ENCODE measurements at regions not wholly inside any gene's neighbourhood (a gene's known extent, or its start where the extent isn't known, plus 50 kb on each side); places are given as distances from the start of the nearest gene placed in this dataset.
"Not testable (repeated sequence)": the region's sequence is repeated elsewhere in the genome, so short reads cannot be mapped to it uniquely, and the experiment has no call there.

GRCh38 chr7:153081496-153081895 is 321.9 kb downstream of the ACTR3B start:
- no peak for DNase-seq (ENCODE audit: low read depth in 2 of 2)

DNA sequence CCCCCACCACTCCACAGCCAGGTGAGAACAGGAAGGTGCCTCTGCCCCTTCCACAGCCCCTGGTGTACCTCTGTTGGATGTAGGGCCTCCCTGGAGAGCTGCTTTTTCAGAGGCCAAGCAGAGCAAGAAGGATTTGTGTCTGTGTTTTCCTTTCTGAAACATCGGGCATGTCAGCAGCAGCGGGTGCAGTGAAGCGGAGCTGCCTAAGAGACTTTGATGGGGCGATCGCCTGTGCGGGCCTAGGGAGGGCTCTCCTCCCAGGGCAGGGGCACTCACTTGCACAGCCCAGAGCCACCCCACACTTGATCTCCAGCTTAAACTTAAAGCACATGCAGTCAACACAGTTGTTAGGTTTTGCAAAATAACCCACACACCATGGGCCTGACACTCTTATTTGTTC is 324.7 kb downstream of the ACTR3B start:
- DNase-seq (ENCODE audit: low read depth in 2 of 2) = no peak

- no peak for DNase-seq (ENCODE audit: low read depth in 2 of 2)
These were observed 327.9 kb downstream of the ACTR3B start for GRCh38 chr7:153087498-153087897.

GRCh38 chr7:153088601-153089000 is 329.0 kb downstream of the ACTR3B start:
- no peak for DNase-seq (ENCODE audit: low read depth in 2 of 2)

DNA sequence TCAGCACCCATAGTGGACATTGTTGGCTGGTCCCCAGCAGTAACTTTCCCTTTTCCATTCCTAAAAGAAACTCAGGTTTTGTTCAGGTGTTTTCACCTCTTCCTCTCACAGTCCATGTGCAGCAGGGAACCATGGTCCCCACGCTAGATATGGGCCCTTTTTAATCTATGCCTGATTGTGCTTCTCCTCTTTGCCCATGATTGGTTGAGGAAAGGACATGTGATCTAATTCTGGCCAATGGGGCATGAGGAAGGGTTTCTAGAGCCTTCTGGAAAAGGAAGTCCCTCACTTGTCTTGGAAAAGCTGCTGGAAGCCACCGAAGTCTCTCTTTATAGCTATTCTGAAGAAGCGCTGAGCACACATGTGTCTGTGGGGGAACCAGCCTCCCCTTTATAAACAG is 330.7 kb downstream of the ACTR3B start:
- DNase-seq (ENCODE audit: low read depth in 2 of 2) = no peak

DNA sequence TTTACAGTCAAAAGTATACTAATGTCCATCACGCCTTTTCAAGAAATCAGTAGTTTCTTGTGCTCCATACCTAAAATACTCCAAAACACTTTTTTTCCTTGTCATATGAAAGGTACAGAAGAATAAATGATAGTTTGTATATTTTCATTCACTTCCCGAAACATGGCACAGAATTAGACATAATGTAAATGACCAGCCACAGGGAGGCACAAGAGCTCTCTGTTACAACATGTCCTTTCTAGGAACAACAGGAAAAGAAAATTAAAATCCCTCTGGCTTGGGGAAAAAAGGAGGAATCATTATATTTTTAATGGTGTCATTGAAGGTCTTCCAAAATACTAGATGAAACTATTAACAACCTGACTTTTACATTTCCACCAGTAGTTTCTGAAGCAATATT is 331.2 kb downstream of the ACTR3B start:
- DNase-seq (ENCODE audit: low read depth in 2 of 2) = no peak

DNA sequence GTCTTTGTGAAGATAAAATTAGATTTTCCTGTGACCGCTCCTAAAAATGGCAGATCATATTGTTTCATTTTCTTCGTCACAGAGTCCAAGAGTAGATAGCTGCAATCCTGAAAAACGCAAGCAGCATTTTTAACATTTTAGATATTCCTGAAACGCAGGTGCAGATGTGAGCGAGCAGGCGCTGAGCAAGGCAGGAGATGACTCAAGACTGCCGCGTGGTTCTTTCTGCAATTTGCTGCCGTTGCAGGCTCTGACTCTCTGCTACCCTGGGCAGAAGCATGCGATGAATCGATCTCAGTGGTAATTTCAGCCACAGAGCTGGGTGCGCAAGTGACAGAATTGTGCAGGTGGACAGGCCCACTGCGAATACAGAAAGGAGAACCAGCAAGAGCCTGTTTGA is 331.9 kb downstream of the ACTR3B start:
- no peak for DNase-seq (ENCODE audit: low read depth in 2 of 2)

GRCh38 chr7:153097511-153098201 is 338.1 kb downstream of the ACTR3B start:
- no peak for DNase-seq (ENCODE audit: low read depth in 2 of 2)

- no peak for DNase-seq (ENCODE audit: low read depth in 2 of 2)
These were observed 339.7 kb downstream of the ACTR3B start for GRCh38 chr7:153099235-153099634.

DNA sequence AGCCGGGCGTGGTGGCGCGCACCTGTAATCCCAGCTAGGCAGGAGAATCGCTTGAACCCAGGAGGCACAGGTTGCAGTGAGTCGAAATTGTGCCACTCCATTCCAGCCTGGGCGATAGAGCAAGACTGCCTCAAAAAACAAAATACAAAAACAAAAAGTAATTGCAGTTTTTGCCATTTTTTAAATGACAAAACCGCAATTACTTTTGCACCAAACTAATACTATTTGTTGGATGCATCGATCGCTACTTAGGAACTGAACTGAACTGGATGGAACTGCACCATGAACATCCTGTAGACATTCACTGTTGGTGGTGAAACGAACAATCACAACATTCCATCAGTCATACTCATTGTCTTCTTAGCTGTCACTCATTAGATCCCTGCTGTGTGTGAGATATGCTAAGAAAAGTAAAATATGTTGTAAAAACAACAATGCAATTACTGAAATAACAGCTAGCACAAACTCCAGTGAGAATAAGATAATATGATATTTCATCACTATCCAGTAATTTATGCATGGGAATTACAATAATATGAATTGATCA is 341.2 kb downstream of the ACTR3B start:
- no peak for DNase-seq (ENCODE audit: low read depth in 2 of 2)

DNA sequence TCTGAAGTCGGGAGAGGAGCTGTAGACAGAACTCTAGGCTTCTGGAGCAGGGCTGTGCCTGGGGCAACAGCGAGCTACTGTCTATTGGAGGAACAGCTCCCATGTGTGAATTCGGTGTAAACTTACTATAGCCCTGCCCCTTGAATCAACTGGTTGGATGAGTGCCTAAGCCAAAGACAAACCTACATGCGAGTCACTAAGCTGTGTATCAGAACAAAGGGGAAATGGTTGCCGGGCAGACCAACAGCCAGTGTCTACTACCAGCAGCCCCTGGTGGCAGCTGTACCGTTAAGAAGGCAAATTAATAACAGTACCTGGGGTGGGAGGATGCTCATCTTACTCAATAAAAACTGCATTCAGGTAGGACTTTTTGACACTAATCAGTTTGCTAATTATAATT is 343.6 kb downstream of the ACTR3B start:
- no peak for DNase-seq (ENCODE audit: low read depth in 2 of 2)

- DNase-seq (ENCODE audit: low read depth in 2 of 2) = no peak
These were observed 348.3 kb downstream of the ACTR3B start for GRCh38 chr7:153107826-153108225.

- DNase-seq (ENCODE audit: low read depth in 2 of 2) = no peak
These were observed 350.0 kb downstream of the ACTR3B start for GRCh38 chr7:153109566-153109965.

- no peak for DNase-seq (ENCODE audit: low read depth in 2 of 2)
These were observed 351.1 kb downstream of the ACTR3B start for GRCh38 chr7:153110606-153111005.

GRCh38 chr7:153122255-153122654 is 362.7 kb downstream of the ACTR3B start:
- DNase-seq (ENCODE audit: low read depth in 2 of 2) = not testable (repeated sequence)

- no peak for DNase-seq (ENCODE audit: low read depth in 2 of 2)
These were observed 370.5 kb downstream of the ACTR3B start for GRCh38 chr7:153130052-153130451.

DNA sequence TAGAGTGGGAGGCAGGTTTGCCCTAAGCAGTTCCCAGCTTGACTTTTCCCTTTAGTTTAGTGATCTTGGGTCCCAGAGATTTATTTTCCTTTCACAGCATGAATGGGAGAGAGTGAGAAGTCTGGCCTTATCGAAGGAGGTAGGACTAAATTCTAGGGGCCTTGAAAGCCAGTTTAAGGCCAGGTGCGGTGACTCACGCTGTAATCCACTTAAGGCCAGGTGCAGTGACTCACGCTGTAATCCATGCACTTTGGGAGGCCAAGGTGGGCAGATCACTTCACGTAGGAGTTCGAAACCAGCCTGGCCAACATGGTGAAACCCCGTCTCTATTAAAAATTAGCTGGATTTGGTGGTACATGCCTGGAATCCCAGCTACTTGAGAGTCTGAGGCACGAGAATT is 392.2 kb downstream of the ACTR3B start:
- no peak for DNase-seq (ENCODE audit: low read depth in 2 of 2)

GRCh38 chr7:153152801-153153422 is 393.4 kb downstream of the ACTR3B start:
- no peak for DNase-seq (ENCODE audit: low read depth in 2 of 2)

DNA sequence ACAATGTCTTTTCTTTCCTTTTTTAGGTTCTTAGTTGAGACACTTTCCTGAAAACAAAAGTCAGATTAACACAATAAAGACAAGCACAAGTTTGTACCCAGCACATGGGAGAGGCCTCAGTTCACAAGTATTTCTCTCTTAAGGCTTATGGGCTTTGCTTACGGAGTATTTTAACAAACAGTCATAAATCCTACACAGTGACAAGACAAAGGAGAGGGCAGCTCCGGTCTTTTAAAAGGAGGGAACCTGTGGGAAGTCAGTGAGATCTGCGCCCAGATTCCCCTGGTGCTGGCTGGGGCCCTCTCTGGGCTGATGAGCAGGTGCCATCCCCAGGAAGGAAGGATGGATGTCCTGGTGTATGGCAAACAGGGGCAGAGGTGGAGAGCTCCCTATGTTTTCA is 398.6 kb downstream of the ACTR3B start:
- DNase-seq (ENCODE audit: low read depth in 2 of 2) = no peak

GRCh38 chr7:153170287-153170686 is 410.7 kb downstream of the ACTR3B start:
- no peak for DNase-seq (ENCODE audit: low read depth in 2 of 2)

DNA sequence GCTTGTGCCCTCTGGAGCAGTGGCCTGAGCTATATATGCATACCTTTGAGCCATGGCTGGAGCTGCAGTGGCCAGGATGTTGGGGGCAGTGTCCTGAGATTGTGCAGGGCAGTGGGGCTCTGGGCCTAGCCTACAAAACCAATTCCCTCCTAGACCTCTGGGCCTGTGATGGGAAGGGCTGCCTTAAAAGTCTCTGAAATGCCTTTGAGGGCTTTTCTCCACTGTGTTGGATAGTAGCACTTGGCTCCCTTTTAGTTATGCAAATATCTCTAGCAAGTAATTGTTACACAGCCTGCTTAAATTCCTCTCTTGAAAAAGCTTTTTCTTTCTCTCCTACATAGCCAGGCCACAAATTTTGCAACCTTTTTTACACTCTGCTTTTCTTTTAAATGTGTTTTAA is 426.4 kb downstream of the ACTR3B start:
- no peak for DNase-seq (ENCODE audit: low read depth in 2 of 2)

- DNase-seq (ENCODE audit: low read depth in 2 of 2) = no peak
These were observed 428.6 kb downstream of the ACTR3B start for GRCh38 chr7:153188161-153188560.

GRCh38 chr7:153188630-153189029 is 429.1 kb downstream of the ACTR3B start:
- DNase-seq (ENCODE audit: low read depth in 2 of 2) = no peak
